Endodermal cell (in vitro differentiated cells): ENCODE measurements at regions not wholly inside any gene's neighbourhood (a gene's known extent, or its start where the extent isn't known, plus 50 kb on each side); places are given as distances from the start of the nearest gene placed in this dataset.

Experiments used
- DNase-seq: peaks from one replicate; pipeline ENCODE4 v3.0.0-alpha.2; 2017
- H3K27ac ChIP-seq: 2 replicates; pipeline ENCODE4 v1.5.1; 2013; ENCODE audit warnings: mild to moderate bottlenecking, low read depth, low read length, moderate library complexity
- H3K27me3 ChIP-seq: 2 replicates; pipeline ENCODE4 v1.6.1; 2013; ENCODE audit warnings: mild to moderate bottlenecking, low read length, moderate library complexity; ENCODE audit not compliant: insufficient read depth, control insufficient read depth, poor library complexity, severe bottlenecking
- H3K36me3 ChIP-seq: 2 replicates; pipeline ENCODE4 v1.7.0; 2013; ENCODE audit warnings: mild to moderate bottlenecking, low read length, moderate library complexity; ENCODE audit not compliant: control insufficient read depth, insufficient read depth
- H3K4me1 ChIP-seq: one replicate; pipeline ENCODE4 v1.7.0; 2013; ENCODE audit warnings: low read length; ENCODE audit not compliant: control insufficient read depth, insufficient read depth
- H3K4me3 ChIP-seq: 2 replicates; pipeline ENCODE4 v1.5.1; 2013; ENCODE audit warnings: mild to moderate bottlenecking, low read length, moderate library complexity
- H3K9ac ChIP-seq: 2 replicates; pipeline ENCODE4 v1.6.1; 2013; ENCODE audit warnings: mild to moderate bottlenecking, low read length, moderate library complexity; ENCODE audit not compliant: poor library complexity, severe bottlenecking; ENCODE audit errors: extremely low read depth
- H3K9me3 ChIP-seq: 2 replicates; pipeline ENCODE4 v1.6.1; 2013; ENCODE audit warnings: mild to moderate bottlenecking, low read length, moderate library complexity; ENCODE audit not compliant: control insufficient read depth
- H3K27ac Mint-ChIP-seq: 2 replicates; pipeline ENCODE4 v1.8.0; 2020; ENCODE audit warnings: mixed read lengths
- H3K27me3 Mint-ChIP-seq: 2 replicates; pipeline ENCODE4 v1.8.0; 2021; ENCODE audit warnings: mild to moderate bottlenecking, mixed read lengths; ENCODE audit not compliant: insufficient read depth
- H3K36me3 Mint-ChIP-seq: 2 replicates; pipeline ENCODE4 v1.8.0; 2020; ENCODE audit warnings: low read depth, mixed read lengths
- H3K4me1 Mint-ChIP-seq: 2 replicates; pipeline ENCODE4 v1.8.0; 2020; ENCODE audit warnings: mixed read lengths
- H3K4me3 Mint-ChIP-seq: 2 replicates; pipeline ENCODE4 v1.8.0; 2020; ENCODE audit warnings: mild to moderate bottlenecking, moderate library complexity, mixed read lengths
- H3K9me3 Mint-ChIP-seq: 2 replicates; pipeline ENCODE4 v1.8.0; 2020; ENCODE audit warnings: mild to moderate bottlenecking, mixed read lengths
- CTCF ChIP-seq: fragments of 200-600 bp; sonication (generic); conservative IDR thresholded peaks from 2 replicates; pipeline ENCODE4 v1.5.0; 2021; ENCODE audit warnings: antibody characterized with exemption, mild to moderate bottlenecking
- WGBS, 2 experiments: methylation state at CpG; one replicate each; pipeline versions ENCODE4 v1.1.5 to v1.1.7; 2013; ENCODE audit warnings: missing lambda C conversion rate in 2 of 2, mixed read lengths in 1 of 2; ENCODE audit not compliant: insufficient coverage in 1 of 2, insufficient read length in 1 of 2; 5-methylcytosine and 5-hydroxymethylcytosine counted together

GRCh38 chr4:10305816-10306215, 151.4 kb downstream of the ZNF518B start:
- no peak overlapping the region for H3K4me3 Mint-ChIP-seq
- H3K9me3 ChIP-seq: no peaks in the 10 kb centered on the region
- H3K9me3 Mint-ChIP-seq: no peaks in the 10 kb centered on the region
- no peak overlapping the region for H3K27ac ChIP-seq
- H3K36me3 ChIP-seq: no peaks in the 10 kb centered on the region
- H3K4me1 Mint-ChIP-seq: peaks cover 16% of the 10 kb centered on the region
- no peak for TF ChIP-seq CTCF
- H3K9ac ChIP-seq: no peak overlapping the region
- H3K27me3 Mint-ChIP-seq: peaks cover 18% of the 10 kb centered on the region
- H3K36me3 Mint-ChIP-seq: no peaks in the 10 kb centered on the region
- no peak overlapping the region for H3K4me3 ChIP-seq
- H3K27ac Mint-ChIP-seq: no peak overlapping the region
- H3K4me1 ChIP-seq: peaks cover 12% of the 10 kb centered on the region
- no peak for DNase-seq
- H3K27me3 ChIP-seq: peaks cover 18% of the 10 kb centered on the region

- TF ChIP-seq CTCF: no peak
- Histone ChIP-seq H3K9ac (no peak overlapping the region), H3K4me3 (no peak overlapping the region), H3K36me3 (no peaks in the 10 kb centered on the region), H3K27ac (no peak overlapping the region), H3K9me3 (no peaks in the 10 kb centered on the region), H3K4me1 (peaks cover 12% of the 10 kb centered on the region), H3K27me3 (peaks cover 13% of the 10 kb centered on the region)
- H3K27me3 Mint-ChIP-seq: peaks cover 16% of the 10 kb centered on the region
- no peak overlapping the region for H3K27ac Mint-ChIP-seq
- 94 to 96% methylated on average over 3 to 4 of the region's 4 CpGs for WGBS, 2 experiments
- H3K9me3 Mint-ChIP-seq: no peaks in the 10 kb centered on the region
- no peak for DNase-seq
- H3K4me3 Mint-ChIP-seq: no peak overlapping the region
- H3K4me1 Mint-ChIP-seq: peaks cover 24% of the 10 kb centered on the region
- H3K36me3 Mint-ChIP-seq: no peaks in the 10 kb centered on the region
Observed at GRCh38 chr4:10303291-10303690, 153.9 kb downstream of the ZNF518B start.

- Histone ChIP-seq H3K9ac (no peak overlapping the region), H3K27ac (no peak overlapping the region), H3K9me3 (no peaks in the 10 kb centered on the region), H3K4me3 (no peak overlapping the region), H3K4me1 (peaks cover 12% of the 10 kb centered on the region), H3K36me3 (no peaks in the 10 kb centered on the region), H3K27me3 (peaks cover 9% of the 10 kb centered on the region)
- 94 to 100% methylated on average over 1 to 2 of the region's 2 CpGs for WGBS, 2 experiments
- peaks cover 29% of the 10 kb centered on the region for H3K4me1 Mint-ChIP-seq
- TF ChIP-seq CTCF: no peak
- no peaks in the 10 kb centered on the region for H3K9me3 Mint-ChIP-seq
- DNase-seq: no peak
- H3K4me3 Mint-ChIP-seq: no peak overlapping the region
- H3K27me3 Mint-ChIP-seq: peaks cover 16% of the 10 kb centered on the region
- no peak overlapping the region for H3K27ac Mint-ChIP-seq
- H3K36me3 Mint-ChIP-seq: no peaks in the 10 kb centered on the region
Observed at GRCh38 chr4:10302096-10302495, 155.1 kb downstream of the ZNF518B start.
